ENCODE measurements at regions not wholly inside any gene's neighbourhood (a gene's known extent, or its start where the extent isn't known, plus 50 kb on each side); places are given as distances from the start of the nearest gene placed in this dataset.

- intact Hi-C loops (cut with micrococcal nuclease), result no loop called here
These were observed 58.2 kb upstream of the TMC3 start for GRCh38 chr15:81432179-81432578.

- intact Hi-C loops (cut with micrococcal nuclease), result no loop called here
These were observed 53.2 kb upstream of the TMC3 start for GRCh38 chr15:81427176-81427575.

GRCh38 chr15:81425905-81426304, 51.9 kb upstream of the TMC3 start:
- intact Hi-C loops (cut with micrococcal nuclease), result no loop called here
